ENCODE measurements at regions not wholly inside any gene's neighbourhood (a gene's known extent, or its start where the extent isn't known, plus 50 kb on each side); places are given as distances from the start of the nearest gene placed in this dataset.

GRCh38 chr4:57465321-57466056 is 355.3 kb upstream of the IGFBP7 start:
- Mint-ChIP-seq H3K4me3 (ENCODE audit: low read depth, unreplicated experiment) (no peak overlapping the region), H3K9me3 (ENCODE audit: low read depth, unreplicated experiment) (no peaks in the 10 kb centered on the region), H3K27ac (ENCODE audit: unreplicated experiment) (no peak overlapping the region), H3K36me3 (ENCODE audit: insufficient read depth, unreplicated experiment) (no peaks in the 10 kb centered on the region), H3K27me3 (ENCODE audit: unreplicated experiment) (no peaks in the 10 kb centered on the region), H3K4me1 (ENCODE audit: low read depth, unreplicated experiment) (no peaks in the 10 kb centered on the region)
- no peak for DNase-seq
- intact Hi-C loops (cut with micrococcal nuclease; ENCODE audit: unreplicated experiment) = no loop called here
- TF ChIP-seq CTCF (IDR thresholded peaks at IDR 0.05; ENCODE audit: unreplicated experiment) = no peak
- no TSS peak for BruUV-seq (replicated peaks)
- CTCF ChIA-PET = no interaction called here

GRCh38 chr4:57462843-57463242 is 352.7 kb upstream of the IGFBP7 start:
- Mint-ChIP-seq H3K27me3 (ENCODE audit: unreplicated experiment) (no peaks in the 10 kb centered on the region), H3K9me3 (ENCODE audit: low read depth, unreplicated experiment) (no peaks in the 10 kb centered on the region), H3K36me3 (ENCODE audit: insufficient read depth, unreplicated experiment) (no peaks in the 10 kb centered on the region), H3K27ac (ENCODE audit: unreplicated experiment) (no peak overlapping the region), H3K4me1 (ENCODE audit: low read depth, unreplicated experiment) (no peaks in the 10 kb centered on the region), H3K4me3 (ENCODE audit: low read depth, unreplicated experiment) (no peak overlapping the region)
- intact Hi-C loops (cut with micrococcal nuclease; ENCODE audit: unreplicated experiment) = no loop called here
- CTCF ChIA-PET = no interaction called here
- DNase-seq = no peak
- no TSS peak for BruUV-seq (replicated peaks)
- TF ChIP-seq CTCF (IDR thresholded peaks at IDR 0.05; ENCODE audit: unreplicated experiment) = no peak

GRCh38 chr4:57460967-57461366 is 350.8 kb upstream of the IGFBP7 start:
- no peak for DNase-seq
- BruUV-seq (replicated peaks) = no TSS peak
- Mint-ChIP-seq H3K27ac (ENCODE audit: unreplicated experiment) (no peak overlapping the region), H3K4me3 (ENCODE audit: low read depth, unreplicated experiment) (no peak overlapping the region), H3K9me3 (ENCODE audit: low read depth, unreplicated experiment) (peaks cover 4% of the 10 kb centered on the region), H3K36me3 (ENCODE audit: insufficient read depth, unreplicated experiment) (no peaks in the 10 kb centered on the region), H3K27me3 (ENCODE audit: unreplicated experiment) (no peaks in the 10 kb centered on the region), H3K4me1 (ENCODE audit: low read depth, unreplicated experiment) (no peaks in the 10 kb centered on the region)
- CTCF ChIA-PET = no interaction called here
- no peak for TF ChIP-seq CTCF (IDR thresholded peaks at IDR 0.05; ENCODE audit: unreplicated experiment)
- intact Hi-C loops (cut with micrococcal nuclease; ENCODE audit: unreplicated experiment) = no loop called here

- no peaks in the 10 kb centered on the region for H3K9me3 Mint-ChIP-seq (ENCODE audit: low read depth, unreplicated experiment)
- CTCF ChIA-PET = no interaction called here
- intact Hi-C loops (cut with micrococcal nuclease; ENCODE audit: unreplicated experiment) = no loop called here
- no peak overlapping the region for H3K27ac Mint-ChIP-seq (ENCODE audit: unreplicated experiment)
- no TSS peak for BruUV-seq (replicated peaks)
- peaks cover 15% of the 10 kb centered on the region for H3K27me3 Mint-ChIP-seq (ENCODE audit: unreplicated experiment)
- no peaks in the 10 kb centered on the region for H3K4me1 Mint-ChIP-seq (ENCODE audit: low read depth, unreplicated experiment)
- no peaks in the 10 kb centered on the region for H3K36me3 Mint-ChIP-seq (ENCODE audit: insufficient read depth, unreplicated experiment)
- no peak for DNase-seq
- TF ChIP-seq CTCF (IDR thresholded peaks at IDR 0.05; ENCODE audit: unreplicated experiment) = no peak
- H3K4me3 Mint-ChIP-seq (ENCODE audit: low read depth, unreplicated experiment) = no peak overlapping the region
Measured at GRCh38 chr4:57448901-57449300, 338.7 kb upstream of the IGFBP7 start.

Measured in Calu3 (cell line).